Gastrocnemius medialis (tissue), 4 donors: ENCODE measurements at regions not wholly inside any gene's neighbourhood (a gene's known extent, or its start where the extent isn't known, plus 50 kb on each side); places are given as distances from the start of the nearest gene placed in this dataset.

Experiments
- ATAC-seq, 2 donors: fragments of 150-250 bp; one replicate each; pipeline ENCODE4 v1.9.1; 2016
- DNase-seq, 2 donors: peaks; one replicate each; pipeline ENCODE4 v3.0.0-alpha.2; 2019
- H3K27ac ChIP-seq, 4 donors: fragments of 200-600 bp; sonication (generic); 1 replicate in 1 of 4; 2 replicates in 3 of 4; pipeline ENCODE4 v1.5.1; 2016 to 2018; ENCODE audit warnings: mild to moderate bottlenecking in 2 of 4, moderate library complexity in 1 of 4
- H3K27me3 ChIP-seq, 3 donors: fragments of 200-600 bp; sonication (generic) in 2 of 3; 1 replicate in 1 of 3; 2 replicates in 2 of 3; pipeline versions ENCODE4 v1.5.1 to v1.6.0; 2016 to 2019; ENCODE audit warnings: mild to moderate bottlenecking in 1 of 3, moderate library complexity in 1 of 3
- H3K36me3 ChIP-seq, 2 donors: fragments of 200-600 bp; sonication (generic) in 1 of 2; one replicate each; pipeline ENCODE4 v1.5.1; 2017 to 2018
- H3K4me1 ChIP-seq, 2 donors: fragments of 200-600 bp; sonication (generic) in 1 of 2; one replicate each; pipeline ENCODE4 v1.5.1; 2016 to 2017; ENCODE audit warnings: mild to moderate bottlenecking in 2 of 2
- H3K4me3 ChIP-seq, 4 donors: fragments of 200-600 bp; sonication (generic) in 3 of 4; 1 replicate in 1 of 4; 2 replicates in 3 of 4; pipeline ENCODE4 v1.5.1; 2016 to 2019; ENCODE audit warnings: mild to moderate bottlenecking in 2 of 4
- H3K9me3 ChIP-seq, 3 donors: fragments of 200-600 bp; sonication (generic) in 2 of 3; 1 replicate in 1 of 3; 2 replicates in 2 of 3; pipeline ENCODE4 v1.5.1; 2016 to 2019
- CTCF ChIP-seq, 5 experiments: fragments of 450-650 bp in 3 of 5; fragments of 200-600 bp in 2 of 5; sonication (generic) in 2 of 5; IDR thresholded peaks in 4 of 5; conservative IDR thresholded peaks in 1 of 5; 1 replicate in 4 of 5; 2 replicates in 1 of 5; pipeline ENCODE4 v1.5.1; 2016 to 2019; ENCODE audit warnings: antibody characterized with exemption in 5 of 5, mild to moderate bottlenecking in 3 of 5, moderate library complexity in 3 of 5
- POLR2A ChIP-seq, 2 donors: fragments of 450-650 bp; IDR thresholded peaks; one replicate each; pipeline ENCODE4 v1.6.1; 2017; ENCODE audit warnings: antibody characterized with exemption in 2 of 2, mild to moderate bottlenecking in 2 of 2, moderate library complexity in 2 of 2
- in situ Hi-C, 4 donors: fragments of 200-750 bp; cut with MboI; loops; one replicate each; pipeline versions ENCODE4 v1.15.0 to v1.8.0; 2017; ENCODE audit warnings: low sequenced_read_pairs in 4 of 4
- intact Hi-C: fragments of 100-400 bp; cut with DNase I; formaldehyde crosslinking; loops from one replicate; pipeline ENCODE4 v1.15.1; 2023; ENCODE audit warnings: low total_unique reads

GRCh38 chr12:111173391-111173790 is 195.5 kb downstream of the PHETA1 start:
- no peaks in the 10 kb centered on the region for H3K9me3 ChIP-seq
- H3K27ac ChIP-seq: no peak overlapping the region
- no peak overlapping the region for H3K4me3 ChIP-seq
- TF ChIP-seq CTCF (IDR thresholded peaks at IDR 0.05 in 4 of 5, conservative IDR thresholded peaks at IDR 0.05 in 1 of 5) (no peak), POLR2A (IDR thresholded peaks at IDR 0.05) (no peak)
- ATAC-seq: no peak
- no peaks in the 10 kb centered on the region for H3K36me3 ChIP-seq
- in situ Hi-C loops (no loop called here), intact Hi-C loops (no loop called here)
- H3K27me3 ChIP-seq: peaks cover 0 to 12% (median 4%) of the 10 kb centered on the region in 3 donors
- no peak for DNase-seq
- H3K4me1 ChIP-seq: no peaks in the 10 kb centered on the region

GRCh38 chr12:111172786-111173185 is 196.1 kb downstream of the PHETA1 start:
- Histone ChIP-seq H3K27ac (no peak overlapping the region), H3K27me3 (peaks cover 0 to 8% (median 4%) of the 10 kb centered on the region in 3 donors), H3K9me3 (no peaks in the 10 kb centered on the region), H3K36me3 (no peaks in the 10 kb centered on the region), H3K4me1 (no peaks in the 10 kb centered on the region), H3K4me3 (no peak overlapping the region)
- in situ Hi-C loops: no loop called here
- DNase-seq (no peak), ATAC-seq (no peak)
- intact Hi-C loops: no loop called here
- no peak for TF ChIP-seq POLR2A (IDR thresholded peaks at IDR 0.05)
- no peak for TF ChIP-seq CTCF (IDR thresholded peaks at IDR 0.05 in 4 of 5, conservative IDR thresholded peaks at IDR 0.05 in 1 of 5)

GRCh38 chr12:111171832-111172231 is 197.1 kb downstream of the PHETA1 start:
- intact Hi-C loops: no loop called here

GRCh38 chr12:111171345-111171744 is 197.6 kb downstream of the PHETA1 start:
- Histone ChIP-seq H3K36me3 (no peaks in the 10 kb centered on the region), H3K27me3 (peaks cover 0 to 4% (median 4%) of the 10 kb centered on the region in 3 donors), H3K4me3 (no peak overlapping the region), H3K4me1 (no peaks in the 10 kb centered on the region), H3K27ac (no peak overlapping the region), H3K9me3 (no peaks in the 10 kb centered on the region)
- in situ Hi-C loops: no loop called here
- DNase-seq (no peak), ATAC-seq (no peak)
- TF ChIP-seq CTCF (IDR thresholded peaks at IDR 0.05 in 4 of 5, conservative IDR thresholded peaks at IDR 0.05 in 1 of 5): no peak
- TF ChIP-seq POLR2A (IDR thresholded peaks at IDR 0.05): no peak
- intact Hi-C loops: no loop called here

More at GRCh38 chr12:111171832-111172231, 197.1 kb downstream of the PHETA1 start:
- no peak for TF ChIP-seq CTCF (IDR thresholded peaks at IDR 0.05 in 4 of 5, conservative IDR thresholded peaks at IDR 0.05 in 1 of 5)
- no peak for TF ChIP-seq POLR2A (IDR thresholded peaks at IDR 0.05)
- H3K4me3 ChIP-seq: no peak overlapping the region
- H3K27me3 ChIP-seq: peaks cover 0 to 5% (median 4%) of the 10 kb centered on the region in 3 donors
- DNase-seq (no peak), ATAC-seq (no peak)
- in situ Hi-C loops: no loop called here
- H3K4me1 ChIP-seq: no peaks in the 10 kb centered on the region
- H3K36me3 ChIP-seq: no peaks in the 10 kb centered on the region
- no peaks in the 10 kb centered on the region for H3K9me3 ChIP-seq
- no peak overlapping the region for H3K27ac ChIP-seq

- no peak overlapping the region for H3K4me3 ChIP-seq
- DNase-seq: no peak
- in situ Hi-C loops: no loop called here
- peaks cover 0 to 4% (median 0%) of the 10 kb centered on the region in 3 donors for H3K27me3 ChIP-seq
- H3K9me3 ChIP-seq: no peaks in the 10 kb centered on the region
- ATAC-seq: no peak
- intact Hi-C loops: no loop called here
- TF ChIP-seq CTCF (IDR thresholded peaks at IDR 0.05 in 4 of 5, conservative IDR thresholded peaks at IDR 0.05 in 1 of 5): no peak
- TF ChIP-seq POLR2A (IDR thresholded peaks at IDR 0.05): no peak
- H3K27ac ChIP-seq: no peak overlapping the region
- no peaks in the 10 kb centered on the region for H3K4me1 ChIP-seq
- H3K36me3 ChIP-seq: no peaks in the 10 kb centered on the region
Observed at GRCh38 chr12:111170543-111170942, 198.4 kb downstream of the PHETA1 start.
